ENCODE measurements at regions not wholly inside any gene's neighbourhood (a gene's known extent, or its start where the extent isn't known, plus 50 kb on each side); places are given as distances from the start of the nearest gene placed in this dataset.

- TF ChIP-seq CTCF (IDR thresholded peaks at IDR 0.05; ENCODE audit: control extremely low read depth, extremely low read depth) = no peak
- Histone ChIP-seq H3K27me3 (ENCODE audit: control insufficient read depth in 3 of 3, insufficient read depth in 3 of 3, low read length in 2 of 3) (no peaks in the 10 kb centered on the region), H3K27ac (ENCODE audit: low read depth in 1 of 2, low read length in 1 of 2) (no peak overlapping the region), H3K9me3 (ENCODE audit: control insufficient read depth in 4 of 4, insufficient read depth in 3 of 4, low read length in 3 of 4) (peaks cover 0 to 5% (median 0%) of the 10 kb centered on the region in 4 donors), H3K4me1 (ENCODE audit: control insufficient read depth in 5 of 5, insufficient read depth in 5 of 5, low read length in 5 of 5) (no peaks in the 10 kb centered on the region), H3K9ac (ENCODE audit: insufficient read depth in 1 of 2, low read length in 2 of 2) (no peak overlapping the region), H3K4me3 (no peak overlapping the region), H3K36me3 (ENCODE audit: control insufficient read depth in 4 of 4, insufficient read depth in 4 of 4, low read length in 4 of 4) (no peaks in the 10 kb centered on the region)
- DNase-seq (no peak), ATAC-seq (ENCODE audit: insufficient read depth, low FRiP score) (no peak)
- 91 to 94% methylated on average over 1 of the region's 1 CpG for WGBS, 2 donors
Measured at GRCh38 chr5:106152569-106152968, 1518.2 kb downstream of the EFNA5 start.

GRCh38 chr5:106142116-106142515 is 1528.6 kb downstream of the EFNA5 start:
- no peaks in the 10 kb centered on the region for H3K36me3 ChIP-seq (ENCODE audit: control insufficient read depth in 4 of 4, insufficient read depth in 4 of 4, low read length in 4 of 4)
- ATAC-seq (ENCODE audit: insufficient read depth, low FRiP score) = no peak
- no peaks in the 10 kb centered on the region for H3K9me3 ChIP-seq (ENCODE audit: control insufficient read depth in 4 of 4, insufficient read depth in 3 of 4, low read length in 3 of 4)
- no peaks in the 10 kb centered on the region for H3K27me3 ChIP-seq (ENCODE audit: control insufficient read depth in 3 of 3, insufficient read depth in 3 of 3, low read length in 2 of 3)
- no peak overlapping the region for H3K27ac ChIP-seq (ENCODE audit: low read depth in 1 of 2, low read length in 1 of 2)
- no peak for TF ChIP-seq CTCF (IDR thresholded peaks at IDR 0.05; ENCODE audit: control extremely low read depth, extremely low read depth)
- no peak for DNase-seq
- no peak overlapping the region for H3K9ac ChIP-seq (ENCODE audit: insufficient read depth in 1 of 2, low read length in 2 of 2)
- no peaks in the 10 kb centered on the region for H3K4me1 ChIP-seq (ENCODE audit: control insufficient read depth in 5 of 5, insufficient read depth in 5 of 5, low read length in 5 of 5)
- H3K4me3 ChIP-seq = no peak overlapping the region

- no peaks in the 10 kb centered on the region for H3K9me3 ChIP-seq (ENCODE audit: control insufficient read depth in 4 of 4, insufficient read depth in 3 of 4, low read length in 3 of 4)
- H3K9ac ChIP-seq (ENCODE audit: insufficient read depth in 1 of 2, low read length in 2 of 2) = no peak overlapping the region
- no peak for ATAC-seq (ENCODE audit: insufficient read depth, low FRiP score)
- no peaks in the 10 kb centered on the region for H3K36me3 ChIP-seq (ENCODE audit: control insufficient read depth in 4 of 4, insufficient read depth in 4 of 4, low read length in 4 of 4)
- TF ChIP-seq CTCF (IDR thresholded peaks at IDR 0.05; ENCODE audit: control extremely low read depth, extremely low read depth) = no peak
- H3K27me3 ChIP-seq (ENCODE audit: control insufficient read depth in 3 of 3, insufficient read depth in 3 of 3, low read length in 2 of 3) = no peaks in the 10 kb centered on the region
- DNase-seq = no peak
- H3K4me3 ChIP-seq = no peak overlapping the region
- H3K4me1 ChIP-seq (ENCODE audit: control insufficient read depth in 5 of 5, insufficient read depth in 5 of 5, low read length in 5 of 5) = peaks cover 0 to 3% (median 0%) of the 10 kb centered on the region in 5 donors
- WGBS, 2 donors = 82 to 86% methylated on average over 2 of the region's 2 CpGs
- H3K27ac ChIP-seq (ENCODE audit: low read depth in 1 of 2, low read length in 1 of 2) = no peak overlapping the region
Measured at GRCh38 chr5:106140101-106140500, 1530.6 kb downstream of the EFNA5 start.

- ATAC-seq (ENCODE audit: insufficient read depth, low FRiP score) (no peak), DNase-seq (peak in 2 of 3 donors; percentile 52 to 59)
- H3K4me1 ChIP-seq (ENCODE audit: control insufficient read depth in 5 of 5, insufficient read depth in 5 of 5, low read length in 5 of 5) = peaks cover 0 to 3% (median 0%) of the 10 kb centered on the region in 5 donors
- no peak for TF ChIP-seq CTCF (IDR thresholded peaks at IDR 0.05; ENCODE audit: control extremely low read depth, extremely low read depth)
- no peaks in the 10 kb centered on the region for H3K36me3 ChIP-seq (ENCODE audit: control insufficient read depth in 4 of 4, insufficient read depth in 4 of 4, low read length in 4 of 4)
- no peaks in the 10 kb centered on the region for H3K27me3 ChIP-seq (ENCODE audit: control insufficient read depth in 3 of 3, insufficient read depth in 3 of 3, low read length in 2 of 3)
- no peak overlapping the region for H3K4me3 ChIP-seq
- H3K27ac ChIP-seq (ENCODE audit: low read depth in 1 of 2, low read length in 1 of 2) = no peak overlapping the region
- WGBS, 2 donors = 38 to 53% methylated on average over 2 of the region's 2 CpGs
- no peaks in the 10 kb centered on the region for H3K9me3 ChIP-seq (ENCODE audit: control insufficient read depth in 4 of 4, insufficient read depth in 3 of 4, low read length in 3 of 4)
- H3K9ac ChIP-seq (ENCODE audit: insufficient read depth in 1 of 2, low read length in 2 of 2) = no peak overlapping the region
Measured at GRCh38 chr5:106136061-106136460, 1534.7 kb downstream of the EFNA5 start.
